OCI-LY3 (cell line): ENCODE measurements at regions not wholly inside any gene's neighbourhood (a gene's known extent, or its start where the extent isn't known, plus 50 kb on each side); places are given as distances from the start of the nearest gene placed in this dataset.

Experiments used
- H2AFZ ChIP-seq: fragments of 200-600, 300-600 bp; shearing (Covaris generic); 2 replicates; pipeline ENCODE4 v1.6.0; 2014; ENCODE audit warnings: antibody characterized with exemption, low read depth, low read length
- H3K27ac ChIP-seq: fragments of 200-600, 300-600 bp; sonication (generic); 2 replicates; pipeline ENCODE4 v1.5.1; 2014; ENCODE audit warnings: mild to moderate bottlenecking, low read length, moderate library complexity, mixed read lengths
- H3K27me3 ChIP-seq: fragments of 200-600, 300-600 bp; sonication (generic); 2 replicates; pipeline ENCODE4 v1.6.1; 2014; ENCODE audit warnings: low read depth, low read length, mixed read lengths
- H3K36me3 ChIP-seq: fragments of 200-600, 300-600 bp; sonication (generic); replicated peaks from 2 replicates; pipeline ENCODE3; 2014; ENCODE audit warnings: low read depth, low read length, mixed read lengths
- H3K4me1 ChIP-seq: fragments of 300-600, 200-600 bp; sonication (generic); 2 replicates; pipeline ENCODE4 v1.6.1; 2014; ENCODE audit warnings: low read length, mixed read lengths
- H3K4me2 ChIP-seq: fragments of 200-600, 300-600 bp; sonication (generic); 2 replicates; pipeline ENCODE4 v1.6.1; 2014; ENCODE audit warnings: low read length, mixed read lengths
- H3K4me3 ChIP-seq: fragments of 300-600, 200-600 bp; sonication (generic); 2 replicates; pipeline ENCODE4 v1.5.1; 2014; ENCODE audit warnings: antibody characterized with exemption, mild to moderate bottlenecking, low read length, moderate library complexity
- H3K79me2 ChIP-seq: fragments of 300-600, 200-600 bp; shearing (Covaris generic); 2 replicates; pipeline ENCODE4 v1.6.1; 2014; ENCODE audit warnings: mild to moderate bottlenecking, low read length, mixed read lengths
- H3K9ac ChIP-seq: fragments of 300-600, 200-600 bp; shearing (Covaris generic); 2 replicates; pipeline ENCODE4 v1.6.0; 2014; ENCODE audit warnings: mild to moderate bottlenecking, low read length, moderate library complexity
- H3K9me3 ChIP-seq: fragments of 200-600, 300-600 bp; shearing (Covaris generic); 2 replicates; pipeline ENCODE4 v1.6.1; 2014; ENCODE audit warnings: low read length, mixed read lengths; ENCODE audit not compliant: insufficient read depth
- H4K20me1 ChIP-seq: fragments of 200-600, 300-600 bp; sonication (generic); 2 replicates; pipeline ENCODE4 v1.6.1; 2016; ENCODE audit warnings: low read length, mixed read lengths; ENCODE audit not compliant: insufficient read depth
- EZH2phosphoT487 ChIP-seq: fragments of 200-600 bp; shearing (Covaris generic); IDR thresholded peaks from 2 replicates; pipeline ENCODE4 v1.6.1; 2018; ENCODE audit warnings: antibody characterized with exemption, mixed run types, low read depth
- TF ChIP-seq, protein P1 (sequence below): fragments of 200-600, 300-600 bp; sonication (generic); IDR thresholded peaks from 2 replicates; pipeline ENCODE4 v1.5.1; 2014; ENCODE audit warnings: antibody characterized with exemption, low read length, low read depth

DNA sequence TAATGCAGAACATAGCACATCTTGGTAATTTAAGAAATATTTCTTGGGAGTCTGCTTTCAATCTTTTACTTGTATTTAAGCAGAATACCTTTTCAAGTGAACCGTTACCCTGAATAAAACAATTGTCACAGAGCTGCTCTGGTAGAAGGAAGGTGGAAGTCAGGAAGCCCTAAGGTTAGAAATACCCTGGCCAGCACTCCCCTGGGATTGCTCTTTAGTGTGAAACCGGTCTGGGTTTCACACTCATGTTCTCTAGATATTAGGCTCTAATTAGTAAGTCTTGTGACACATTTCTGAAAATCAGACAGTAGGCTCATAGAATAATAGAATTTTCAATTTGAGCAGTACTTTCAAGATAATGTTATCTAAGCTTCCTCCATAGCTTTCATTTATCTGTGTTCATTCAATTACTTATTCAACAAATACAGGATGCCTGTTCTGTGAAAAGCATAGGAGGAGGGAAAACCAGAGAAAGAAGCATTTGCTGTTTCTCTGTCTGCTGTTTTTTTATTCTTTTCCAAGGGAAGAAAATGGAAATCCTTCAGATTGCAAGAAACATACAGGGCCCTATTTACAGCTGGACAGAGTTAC lies 825.5 kb downstream of the TLR4 start:
- no peaks in the 10 kb centered on the region for H3K9me3 ChIP-seq

GRCh38 chr9:118532592-118532991 lies 828.4 kb downstream of the TLR4 start:
- H3K4me2 ChIP-seq, result no peak overlapping the region
- no peak overlapping the region for H3K9ac ChIP-seq
- no peak for TF ChIP-seq EZH2phosphoT487
- H3K9me3 ChIP-seq, result no peaks in the 10 kb centered on the region
- no peaks in the 10 kb centered on the region for H3K79me2 ChIP-seq
- no peak overlapping the region for H3K27ac ChIP-seq
- no peak overlapping the region for H3K4me3 ChIP-seq
- H4K20me1 ChIP-seq, result no peaks in the 10 kb centered on the region
- no peaks in the 10 kb centered on the region for H3K36me3 ChIP-seq
- H3K27me3 ChIP-seq, result no peaks in the 10 kb centered on the region
- H2AFZ ChIP-seq, result no peak overlapping the region
- no peaks in the 10 kb centered on the region for H3K4me1 ChIP-seq

More for the DNA sequence above, 825.5 kb downstream of the TLR4 start:
- Histone ChIP-seq H4K20me1 (no peaks in the 10 kb centered on the region), H3K27me3 (no peaks in the 10 kb centered on the region), H3K4me3 (no peak overlapping the region), H3K4me2 (no peak overlapping the region), H3K27ac (no peak overlapping the region), H3K4me1 (no peaks in the 10 kb centered on the region), H2AFZ (no peak overlapping the region), H3K79me2 (no peaks in the 10 kb centered on the region), H3K9ac (no peak overlapping the region), H3K36me3 (no peaks in the 10 kb centered on the region)
- no peak for TF ChIP-seq EZH2phosphoT487
- TF ChIP-seq, protein P1, sequence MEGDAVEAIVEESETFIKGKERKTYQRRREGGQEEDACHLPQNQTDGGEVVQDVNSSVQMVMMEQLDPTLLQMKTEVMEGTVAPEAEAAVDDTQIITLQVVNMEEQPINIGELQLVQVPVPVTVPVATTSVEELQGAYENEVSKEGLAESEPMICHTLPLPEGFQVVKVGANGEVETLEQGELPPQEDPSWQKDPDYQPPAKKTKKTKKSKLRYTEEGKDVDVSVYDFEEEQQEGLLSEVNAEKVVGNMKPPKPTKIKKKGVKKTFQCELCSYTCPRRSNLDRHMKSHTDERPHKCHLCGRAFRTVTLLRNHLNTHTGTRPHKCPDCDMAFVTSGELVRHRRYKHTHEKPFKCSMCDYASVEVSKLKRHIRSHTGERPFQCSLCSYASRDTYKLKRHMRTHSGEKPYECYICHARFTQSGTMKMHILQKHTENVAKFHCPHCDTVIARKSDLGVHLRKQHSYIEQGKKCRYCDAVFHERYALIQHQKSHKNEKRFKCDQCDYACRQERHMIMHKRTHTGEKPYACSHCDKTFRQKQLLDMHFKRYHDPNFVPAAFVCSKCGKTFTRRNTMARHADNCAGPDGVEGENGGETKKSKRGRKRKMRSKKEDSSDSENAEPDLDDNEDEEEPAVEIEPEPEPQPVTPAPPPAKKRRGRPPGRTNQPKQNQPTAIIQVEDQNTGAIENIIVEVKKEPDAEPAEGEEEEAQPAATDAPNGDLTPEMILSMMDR, result no peak

GRCh38 chr9:118533101-118533500 lies 828.9 kb downstream of the TLR4 start:
- Histone ChIP-seq H2AFZ (no peak overlapping the region), H3K9me3 (no peaks in the 10 kb centered on the region), H3K79me2 (no peaks in the 10 kb centered on the region), H3K9ac (no peak overlapping the region), H3K4me1 (no peaks in the 10 kb centered on the region), H4K20me1 (no peaks in the 10 kb centered on the region), H3K27me3 (no peaks in the 10 kb centered on the region), H3K4me3 (no peak overlapping the region), H3K36me3 (no peaks in the 10 kb centered on the region), H3K4me2 (no peak overlapping the region), H3K27ac (no peak overlapping the region)
- TF ChIP-seq, protein P1, result no peak
- no peak for TF ChIP-seq EZH2phosphoT487

DNA sequence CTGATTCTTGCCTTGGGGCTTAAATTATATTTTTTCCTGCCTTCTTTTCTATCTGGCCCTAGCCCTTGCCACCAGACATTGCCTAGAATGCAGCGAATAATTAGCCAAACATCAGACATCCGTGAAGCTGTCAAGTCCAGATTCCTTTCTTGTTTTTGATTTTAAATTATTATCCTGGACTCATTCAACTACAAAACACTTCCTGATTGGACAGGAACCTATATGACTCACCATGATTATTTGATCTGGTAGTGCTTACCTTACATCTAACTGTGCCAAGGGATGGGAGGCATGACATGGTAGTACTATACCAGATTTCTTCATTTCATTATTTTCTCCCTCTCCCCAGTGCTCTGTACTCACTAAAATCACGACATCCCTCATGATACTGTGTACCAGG lies 829.6 kb downstream of the TLR4 start:
- Histone ChIP-seq H3K9me3 (no peaks in the 10 kb centered on the region), H3K4me1 (no peaks in the 10 kb centered on the region), H3K36me3 (no peaks in the 10 kb centered on the region), H3K9ac (no peak overlapping the region), H3K79me2 (no peaks in the 10 kb centered on the region), H3K27ac (no peak overlapping the region), H2AFZ (no peak overlapping the region), H3K4me2 (no peak overlapping the region), H3K4me3 (no peak overlapping the region), H3K27me3 (no peaks in the 10 kb centered on the region), H4K20me1 (no peaks in the 10 kb centered on the region)
- TF ChIP-seq, protein P1, result no peak
- TF ChIP-seq EZH2phosphoT487, result no peak

DNA sequence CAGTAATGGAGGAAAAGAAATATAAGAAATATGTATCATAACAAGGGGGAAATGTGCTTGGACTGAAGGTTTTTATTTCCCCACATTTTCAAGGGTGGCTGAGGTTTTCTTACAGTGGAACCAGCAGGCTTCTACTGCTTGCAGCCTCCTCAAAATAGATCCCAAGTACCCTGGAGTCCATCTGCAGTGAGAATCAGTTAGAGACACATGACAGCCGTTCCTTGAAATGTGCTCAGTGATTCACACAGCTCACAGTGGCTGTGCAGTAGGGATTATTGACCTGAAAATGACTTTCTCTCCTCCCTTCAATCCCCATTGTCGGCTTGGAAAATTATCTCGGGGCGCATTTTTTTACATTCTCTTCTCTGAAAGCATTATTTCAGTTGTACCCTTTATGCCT lies 832.0 kb downstream of the TLR4 start:
- H4K20me1 ChIP-seq, result no peaks in the 10 kb centered on the region
- H3K4me3 ChIP-seq, result no peak overlapping the region
- H3K4me2 ChIP-seq, result no peak overlapping the region
- no peaks in the 10 kb centered on the region for H3K9me3 ChIP-seq
- no peaks in the 10 kb centered on the region for H3K27me3 ChIP-seq
- H2AFZ ChIP-seq, result no peak overlapping the region
- no peaks in the 10 kb centered on the region for H3K36me3 ChIP-seq
- TF ChIP-seq, protein P1, result no peak
- TF ChIP-seq EZH2phosphoT487, result no peak
- no peaks in the 10 kb centered on the region for H3K79me2 ChIP-seq
- H3K27ac ChIP-seq, result no peak overlapping the region
- no peaks in the 10 kb centered on the region for H3K4me1 ChIP-seq
- H3K9ac ChIP-seq, result no peak overlapping the region
